Adrenal gland (tissue), 5 donors: ENCODE measurements at regions not wholly inside any gene's neighbourhood (a gene's known extent, or its start where the extent isn't known, plus 50 kb on each side); places are given as distances from the start of the nearest gene placed in this dataset.

Source experiments
- POLR2A ChIP-seq, 2 donors: fragments of 450-650 bp; IDR thresholded peaks; one replicate each; pipeline ENCODE4 v1.6.1; 2017; ENCODE audit warnings: antibody characterized with exemption in 2 of 2, mild to moderate bottlenecking in 2 of 2, moderate library complexity in 1 of 2
- TF ChIP-seq, protein P1 (sequence below), 6 experiments: fragments of 450-650 bp in 4 of 6; fragments of 200-600 bp in 2 of 6; sonication (generic) in 1 of 6; IDR thresholded peaks; 1 replicate in 5 of 6; 2 replicates in 1 of 6; pipeline versions ENCODE4 v1.5.1 to v1.8.0; 2016 to 2021; ENCODE audit warnings: antibody characterized with exemption in 6 of 6, mild to moderate bottlenecking in 2 of 6, moderate library complexity in 1 of 6
- donor health status: DM: no; HTN: no; CAD: no.

GRCh38 chr5:61626639-61627282 lies 294.7 kb downstream of the ZSWIM6 start:
- no peak for TF ChIP-seq POLR2A (IDR thresholded peaks at IDR 0.05)
- TF ChIP-seq, protein P1, sequence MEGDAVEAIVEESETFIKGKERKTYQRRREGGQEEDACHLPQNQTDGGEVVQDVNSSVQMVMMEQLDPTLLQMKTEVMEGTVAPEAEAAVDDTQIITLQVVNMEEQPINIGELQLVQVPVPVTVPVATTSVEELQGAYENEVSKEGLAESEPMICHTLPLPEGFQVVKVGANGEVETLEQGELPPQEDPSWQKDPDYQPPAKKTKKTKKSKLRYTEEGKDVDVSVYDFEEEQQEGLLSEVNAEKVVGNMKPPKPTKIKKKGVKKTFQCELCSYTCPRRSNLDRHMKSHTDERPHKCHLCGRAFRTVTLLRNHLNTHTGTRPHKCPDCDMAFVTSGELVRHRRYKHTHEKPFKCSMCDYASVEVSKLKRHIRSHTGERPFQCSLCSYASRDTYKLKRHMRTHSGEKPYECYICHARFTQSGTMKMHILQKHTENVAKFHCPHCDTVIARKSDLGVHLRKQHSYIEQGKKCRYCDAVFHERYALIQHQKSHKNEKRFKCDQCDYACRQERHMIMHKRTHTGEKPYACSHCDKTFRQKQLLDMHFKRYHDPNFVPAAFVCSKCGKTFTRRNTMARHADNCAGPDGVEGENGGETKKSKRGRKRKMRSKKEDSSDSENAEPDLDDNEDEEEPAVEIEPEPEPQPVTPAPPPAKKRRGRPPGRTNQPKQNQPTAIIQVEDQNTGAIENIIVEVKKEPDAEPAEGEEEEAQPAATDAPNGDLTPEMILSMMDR (IDR thresholded peaks at IDR 0.05) = no peak
